ENCODE measurements at regions not wholly inside any gene's neighbourhood (a gene's known extent, or its start where the extent isn't known, plus 50 kb on each side); places are given as distances from the start of the nearest gene placed in this dataset.
A peak's percentile ranks its signal among the peaks of the same experiment; 100 is the strongest.

DNA sequence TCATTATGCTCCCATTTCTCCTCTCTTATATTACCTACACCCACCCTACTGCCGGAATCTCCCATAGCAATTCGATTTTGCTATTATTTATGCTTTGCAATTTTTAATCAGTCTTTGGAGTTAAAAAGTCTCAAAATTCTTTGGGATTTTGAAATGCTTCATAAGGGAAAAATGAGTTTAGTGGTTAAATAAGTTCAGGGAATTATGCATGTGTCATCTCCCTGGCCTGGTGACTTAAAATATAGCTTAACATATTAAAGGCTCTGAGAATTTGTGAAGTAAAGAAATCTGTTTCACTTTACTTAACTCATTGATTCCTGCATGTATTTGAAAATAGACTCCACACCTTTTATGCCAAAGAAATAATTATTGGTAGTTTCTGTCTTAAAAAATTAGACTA is 185.1 kb upstream of the DIPK2B start:
- no peak for DNase-seq

DNA sequence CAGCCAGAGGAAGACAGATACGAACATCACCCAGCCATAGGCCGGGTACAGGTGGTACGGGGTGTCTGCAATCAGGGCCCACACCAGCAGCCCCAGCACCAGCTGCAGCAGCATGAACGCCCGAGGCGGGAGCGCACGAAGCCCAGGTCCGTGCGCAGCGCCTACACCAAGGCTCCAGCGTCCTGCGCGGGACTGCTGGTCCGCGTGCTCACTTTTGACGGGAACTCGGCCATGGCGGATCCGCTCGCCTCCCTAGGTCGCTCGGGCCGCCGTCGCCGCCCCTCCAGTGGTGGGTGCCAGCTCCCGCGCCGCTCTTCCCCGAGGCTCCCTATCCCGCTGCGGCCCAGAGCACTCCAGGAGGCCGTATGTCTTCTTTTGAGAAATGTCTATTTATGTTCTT is 181.2 kb upstream of the DIPK2B start:
- no peak for DNase-seq

- DNase-seq: no peak
Measured at GRCh38 chrX:45381366-45381765, 180.7 kb upstream of the DIPK2B start.

DNA sequence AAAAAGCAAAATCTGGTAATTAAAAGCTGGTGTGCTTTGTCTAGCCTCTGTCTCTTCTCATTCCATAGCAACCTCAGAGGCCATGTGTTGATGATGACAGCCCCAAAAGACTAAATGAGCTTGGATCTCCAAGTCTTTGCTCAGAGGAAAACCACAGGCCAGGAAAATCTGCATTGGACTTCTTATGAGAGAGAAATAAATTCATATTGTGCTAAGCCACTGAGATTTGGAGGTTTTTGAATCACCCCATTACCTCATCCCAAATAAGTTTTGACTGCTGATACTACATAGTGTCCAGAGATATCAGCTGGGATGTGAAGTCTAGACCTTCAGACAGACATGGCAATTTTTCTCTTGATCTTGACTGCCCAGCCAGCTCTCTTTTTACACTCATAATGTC is 178.6 kb upstream of the DIPK2B start:
- no peak for DNase-seq

GRCh38 chrX:45372151-45372550 is 171.5 kb upstream of the DIPK2B start:
- no peak for DNase-seq

DNA sequence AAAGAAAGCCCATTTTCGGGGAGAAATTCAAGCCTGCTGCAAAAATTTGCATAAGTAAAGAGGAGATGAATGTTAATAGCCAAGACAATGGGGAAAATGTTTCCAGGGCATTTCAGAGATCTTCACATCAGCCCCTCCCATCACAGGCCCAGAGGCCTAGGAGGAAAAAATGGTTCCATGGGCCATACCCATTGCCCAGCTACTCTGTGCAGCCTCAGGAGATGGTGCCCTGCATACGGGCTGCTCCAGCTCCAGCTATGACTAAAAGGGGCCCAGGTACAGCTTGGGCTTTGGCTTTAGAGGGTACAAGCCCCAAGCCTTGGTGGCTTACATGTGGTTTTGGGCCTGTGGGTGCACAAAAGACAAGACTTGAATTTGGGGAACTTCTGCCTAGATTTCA is 168.0 kb upstream of the DIPK2B start:
- no peak for DNase-seq

DNA sequence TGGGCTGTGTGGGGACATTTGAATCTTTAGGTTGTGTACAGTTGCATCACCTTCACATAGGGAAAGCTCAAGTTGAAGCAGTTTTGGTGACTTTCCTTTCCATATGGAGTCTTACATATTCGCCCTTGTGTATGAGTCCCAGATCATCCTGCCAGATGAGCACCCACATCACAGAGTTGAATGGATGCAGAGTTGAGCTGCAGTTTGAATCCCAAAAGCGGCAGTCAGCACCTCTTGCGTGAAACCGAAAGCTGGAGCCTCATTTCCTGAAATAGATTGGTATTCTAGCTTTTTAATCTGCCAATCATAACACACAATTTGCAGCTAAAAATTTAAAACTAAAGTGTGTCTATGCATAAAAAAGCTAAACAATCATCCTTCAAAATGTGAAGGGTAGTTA is 162.9 kb upstream of the DIPK2B start:
- DNase-seq: no peak

DNA sequence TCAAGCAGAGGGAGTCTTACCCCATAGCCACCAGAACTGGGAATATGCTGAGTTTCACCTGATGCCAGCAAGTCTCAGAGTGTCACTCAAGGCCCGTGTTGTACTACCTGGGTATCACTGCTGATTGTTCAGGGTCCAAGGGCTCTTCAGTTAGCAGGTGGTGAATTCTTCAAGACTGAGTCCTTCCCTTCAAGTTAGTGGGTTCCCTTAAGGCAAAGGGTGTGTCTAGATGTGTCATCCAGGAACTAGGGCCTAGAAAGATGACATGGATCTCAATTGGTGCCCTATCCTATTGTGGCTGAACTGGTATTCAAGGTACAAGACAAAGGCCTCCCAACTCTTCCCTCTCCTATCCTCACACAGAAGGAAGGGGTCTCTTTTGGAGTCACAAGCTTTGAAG is 159.9 kb upstream of the DIPK2B start:
- no peak for DNase-seq

DNA sequence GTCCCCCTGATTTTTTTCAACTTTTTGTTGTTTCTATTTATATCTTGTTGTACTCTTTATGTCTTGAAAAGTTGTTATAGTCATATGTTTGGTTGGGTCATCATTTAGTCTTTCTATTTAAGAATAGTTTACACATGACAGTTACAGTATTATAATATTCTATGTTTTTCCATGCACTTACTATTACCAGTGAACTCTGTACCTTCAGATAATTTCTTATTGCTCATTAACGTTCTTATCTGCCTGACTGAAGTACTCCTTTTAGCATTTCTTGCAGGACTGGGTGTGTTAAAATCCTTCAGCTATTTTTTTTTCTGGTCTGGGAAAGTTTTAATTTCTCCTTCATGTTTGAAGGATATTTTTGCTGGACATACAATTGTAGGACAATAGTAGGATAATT is 157.7 kb upstream of the DIPK2B start:
- DNase-seq: no peak

GRCh38 chrX:45353456-45353855 is 152.8 kb upstream of the DIPK2B start:
- DNase-seq: no peak

DNA sequence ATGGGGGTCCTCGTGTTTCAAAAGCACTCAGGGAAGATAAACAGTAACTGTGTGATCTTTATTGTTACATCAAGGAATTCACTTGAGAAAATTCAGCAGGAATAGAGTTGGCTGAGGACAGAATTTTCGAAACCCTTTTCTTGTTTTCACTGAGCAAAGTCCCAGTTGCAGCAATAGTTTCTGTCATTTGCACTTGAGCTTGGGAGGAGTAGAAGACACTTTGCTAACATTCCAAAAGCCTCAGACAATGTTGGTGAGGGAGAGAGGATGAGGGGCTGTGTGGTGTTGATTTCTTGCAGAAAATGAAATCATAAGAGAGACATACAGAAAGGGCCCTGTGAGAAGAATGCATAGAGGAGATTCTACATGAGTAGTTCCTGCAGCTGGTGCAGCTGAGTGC is 151.9 kb upstream of the DIPK2B start:
- no peak for DNase-seq

DNA sequence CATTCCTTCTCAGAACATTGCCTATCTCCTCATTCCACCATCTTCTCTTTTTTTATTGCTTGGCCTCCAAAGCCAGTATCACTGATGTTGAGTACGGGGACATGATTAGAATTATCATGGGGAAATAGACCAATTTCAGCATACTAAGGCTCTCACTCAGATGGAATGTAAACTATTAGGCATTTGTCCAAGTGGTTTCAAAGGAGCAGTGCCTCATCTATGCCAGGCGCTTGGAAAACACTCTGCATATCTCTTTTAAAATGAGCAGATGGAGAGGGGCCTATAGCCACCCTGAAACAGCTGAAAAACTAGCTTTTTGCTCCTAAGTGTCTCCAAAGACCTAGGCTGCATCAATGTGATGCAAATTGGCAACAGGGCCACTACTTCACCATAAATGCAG is 150.8 kb upstream of the DIPK2B start:
- no peak for DNase-seq

DNA sequence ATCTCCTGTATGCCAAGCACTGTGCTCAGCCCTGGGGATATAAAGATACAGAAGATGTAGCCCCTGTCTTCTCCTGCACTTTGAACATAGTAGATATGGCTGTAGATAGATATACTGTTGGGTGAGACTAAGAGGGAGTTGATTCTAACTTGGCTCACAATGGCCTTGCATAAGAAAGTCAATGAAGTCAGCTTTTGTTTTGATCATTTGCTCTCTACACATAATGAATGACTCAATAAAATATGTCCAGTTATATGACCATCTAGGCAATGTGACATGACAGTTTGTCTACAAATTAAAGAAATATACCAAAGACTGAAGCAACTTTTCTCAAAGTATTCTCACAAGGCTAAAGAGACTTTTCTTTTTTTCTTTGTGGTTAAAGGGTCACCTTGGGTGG is 147.6 kb upstream of the DIPK2B start:
- no peak for DNase-seq

GRCh38 chrX:45347877-45348276 is 147.2 kb upstream of the DIPK2B start:
- no peak for DNase-seq

DNA sequence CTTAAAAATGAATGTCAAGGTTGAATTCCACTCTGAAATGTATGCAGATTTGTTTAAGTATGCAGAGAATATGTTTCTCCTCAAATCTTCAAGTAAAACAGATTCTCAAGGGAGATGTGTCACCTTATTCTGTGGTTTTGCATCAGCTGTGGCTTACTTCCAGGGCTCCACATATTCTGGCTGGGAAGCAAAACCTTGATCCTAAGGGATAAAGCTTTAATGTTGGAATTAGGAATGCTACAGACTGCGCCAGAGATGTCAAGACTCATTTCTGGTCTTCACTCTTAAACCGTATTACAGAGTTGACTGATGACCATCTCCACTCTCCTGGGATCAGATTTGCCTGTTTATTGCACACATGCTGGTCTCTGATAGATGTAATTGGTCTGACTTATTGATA is 143.9 kb upstream of the DIPK2B start:
- no peak for DNase-seq

- no peak for DNase-seq
Measured at GRCh38 chrX:45329217-45329616, 128.5 kb upstream of the DIPK2B start.

DNA sequence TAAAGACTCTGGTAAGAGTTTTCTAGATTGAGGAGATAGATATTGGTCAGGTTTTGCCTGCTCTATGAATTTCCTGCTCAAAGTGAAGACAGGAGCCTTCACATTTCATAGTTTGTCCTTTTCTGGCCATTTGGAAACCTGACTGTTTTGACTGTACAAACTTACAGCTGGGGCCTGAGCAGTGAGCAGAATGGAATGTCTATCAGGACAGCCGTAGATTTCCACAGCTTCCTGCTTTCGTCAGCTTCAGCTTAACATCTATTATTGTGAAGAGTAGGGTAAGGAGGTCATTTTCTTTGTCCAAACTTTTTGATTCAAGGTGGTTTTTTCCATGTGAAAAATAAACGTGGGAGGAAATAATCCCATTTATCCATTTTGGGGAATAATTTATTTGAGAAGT is 124.3 kb upstream of the DIPK2B start:
- DNase-seq: no peak

DNA sequence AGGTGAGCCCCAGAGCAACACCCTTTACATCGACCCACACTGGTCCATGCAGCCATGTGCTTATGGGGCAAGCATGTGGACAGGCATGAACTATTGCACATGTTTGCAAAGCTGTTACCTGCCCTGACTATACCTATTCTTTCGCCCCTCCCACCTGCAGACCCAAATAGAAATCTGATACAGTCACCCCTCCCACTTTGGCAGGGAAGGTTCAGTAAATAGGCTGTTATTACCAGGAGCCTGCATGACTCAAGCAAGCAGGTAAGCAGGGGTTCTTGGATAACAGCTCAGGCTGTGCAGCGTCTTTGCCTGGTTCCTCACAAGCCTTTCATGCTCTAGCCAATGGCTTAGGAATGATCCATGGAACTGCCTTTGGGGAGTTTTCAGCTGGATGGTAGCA is 122.7 kb upstream of the DIPK2B start:
- no peak for DNase-seq

DNA sequence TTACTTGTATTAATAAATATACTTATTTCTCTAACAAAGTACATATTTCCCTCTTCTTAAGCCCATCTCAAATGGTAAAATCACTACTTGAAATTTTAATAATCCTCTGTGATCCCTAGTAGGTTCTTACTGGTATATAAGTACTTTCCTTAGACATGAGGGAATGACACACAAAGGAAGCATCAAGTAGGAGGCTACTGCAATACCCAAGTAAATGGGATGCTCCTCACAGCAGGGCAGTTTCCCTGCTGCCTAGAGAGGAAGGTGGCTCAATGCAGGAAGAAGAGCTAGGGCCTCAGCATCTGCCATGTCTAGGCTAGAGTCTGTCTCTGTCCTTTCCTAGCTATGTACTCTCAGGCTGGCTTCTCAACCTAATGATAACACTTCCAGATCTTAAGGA is 122.1 kb upstream of the DIPK2B start:
- no peak for DNase-seq

DNA sequence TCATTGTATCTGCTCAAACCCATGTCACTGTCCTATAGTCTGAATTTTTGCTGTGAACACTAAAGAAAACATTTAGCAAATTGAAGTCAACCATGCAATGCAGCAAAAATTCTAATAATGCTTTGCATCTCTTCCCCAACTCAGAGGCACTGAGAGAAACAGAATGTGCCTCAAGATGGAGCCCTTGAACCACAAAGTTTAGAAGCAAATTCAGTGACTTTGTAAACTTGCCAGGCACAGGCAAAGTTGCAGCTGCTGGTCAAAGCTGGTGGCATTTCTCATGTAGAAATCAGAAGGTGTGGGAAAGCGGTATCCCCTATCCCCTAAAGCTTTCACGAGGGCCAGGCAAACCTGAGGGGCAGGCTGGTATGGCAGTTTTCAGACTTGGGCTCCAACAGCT is 121.7 kb upstream of the DIPK2B start:
- DNase-seq: peak; percentile 40

DNA sequence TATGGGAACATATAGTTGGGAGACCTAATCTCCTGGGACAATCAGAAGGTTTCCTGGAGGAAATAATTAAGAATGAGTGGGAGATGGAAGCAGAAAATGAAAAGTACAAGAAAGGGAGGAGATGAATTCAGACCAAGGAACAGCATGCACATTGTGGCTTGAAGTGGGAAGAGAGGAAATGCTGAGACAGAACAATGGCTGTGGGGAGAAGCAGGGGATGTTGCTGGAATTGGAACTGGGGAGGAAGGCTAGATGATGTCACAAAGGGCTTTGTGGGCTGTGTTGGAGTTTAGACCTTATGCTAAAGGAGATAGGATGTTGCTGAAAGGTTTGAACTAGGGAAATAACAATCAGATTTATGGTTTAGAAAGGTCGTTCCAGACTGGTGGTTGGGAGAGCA is 119.5 kb upstream of the DIPK2B start:
- DNase-seq: no peak

DNA sequence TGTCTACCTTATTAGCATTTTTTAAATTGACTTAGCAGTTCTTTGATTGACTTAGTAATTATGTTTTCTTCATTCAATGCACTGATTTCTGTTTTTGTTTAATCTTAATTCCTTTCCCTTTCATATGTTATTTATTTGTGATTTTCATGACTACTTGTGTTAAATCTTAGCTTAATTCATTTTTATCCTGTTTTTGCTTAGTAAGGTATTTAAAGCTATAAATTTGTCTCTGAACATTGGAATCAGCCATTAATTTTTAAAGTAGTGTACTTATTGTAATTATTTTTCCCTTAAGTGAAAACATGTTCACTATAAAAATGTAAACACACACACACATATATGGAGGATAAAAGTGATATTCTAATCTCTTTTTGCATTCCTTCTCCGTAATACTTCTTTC is 109.1 kb upstream of the DIPK2B start:
- no peak for DNase-seq

GRCh38 chrX:45309096-45309495 is 108.4 kb upstream of the DIPK2B start:
- no peak for DNase-seq

DNA sequence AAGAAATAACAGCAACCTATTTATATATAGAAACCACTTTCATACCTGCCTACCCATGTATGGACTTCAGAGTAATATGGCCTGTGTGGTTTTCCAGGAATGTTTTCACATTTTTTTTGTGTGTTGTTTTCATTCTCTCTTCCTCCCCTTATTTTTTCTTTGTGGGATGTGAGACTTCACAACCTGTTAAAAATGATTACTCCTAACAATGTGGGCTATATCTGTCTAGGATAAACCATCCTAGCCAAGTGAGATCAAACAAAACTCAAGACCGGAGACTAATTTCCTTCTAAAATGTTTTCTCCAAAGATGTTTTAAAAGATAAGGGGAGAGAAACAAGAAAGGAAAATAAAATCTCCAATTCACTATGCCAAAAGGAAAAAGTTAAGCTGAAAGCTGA is 106.1 kb upstream of the DIPK2B start:
- no peak for DNase-seq

DNA sequence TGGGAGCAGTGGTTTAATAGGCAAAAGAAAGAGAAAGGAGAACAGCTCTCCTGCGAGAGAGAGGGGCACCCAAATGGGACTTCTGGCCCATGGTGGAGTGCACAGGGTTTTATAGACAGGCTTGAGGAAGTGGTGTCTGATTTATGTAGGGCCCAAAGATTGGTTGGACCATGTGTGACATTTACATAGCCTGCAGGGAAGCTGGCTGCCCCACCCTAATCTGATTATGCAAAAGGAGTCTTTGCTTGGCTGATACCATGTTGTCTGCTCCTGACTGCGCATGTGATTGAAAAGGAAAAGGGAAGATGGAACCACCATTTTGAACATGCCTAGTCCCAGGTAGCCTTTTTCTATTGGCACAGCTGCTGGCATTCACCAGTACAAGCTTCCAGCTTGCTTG is 100.0 kb upstream of the DIPK2B start:
- no peak for DNase-seq

All from left kidney (tissue), 1 donor.